MCF 10A (cell line): ENCODE measurements at regions not wholly inside any gene's neighbourhood (a gene's known extent, or its start where the extent isn't known, plus 50 kb on each side); places are given as distances from the start of the nearest gene placed in this dataset.

Experiments used
- BruUV-seq: library from RNA; stranded (reverse); fragments of 400-500 nt; replicated peaks from 2 replicates; lab custom pipeline; 2021; lab: Mats Ljungman, UMichigan
- CTCF ChIA-PET: fragments of 300-600 bp; sonication (Branson Sonifier 250); formaldehyde crosslinking; extraction: SDS; loops from one replicate; lab custom pipeline; 2021; ENCODE audit warnings: antibody characterized with exemption, inconsistent platforms; lab: Yijun Ruan, JAX
- POLR2A ChIA-PET: fragments of 300-600, 350-650 bp; sonication (Branson Sonifier 250); formaldehyde crosslinking; extraction: SDS; loops from one replicate; lab custom pipeline; 2020; ENCODE audit warnings: antibody characterized with exemption, inconsistent platforms; lab: Yijun Ruan, JAX
- DNase-seq: peaks from one replicate; pipeline ENCODE4 v3.0.0-alpha.2; 2018; ENCODE audit not compliant: unreplicated experiment
- H3K27ac Mint-ChIP-seq: one replicate; pipeline ENCODE4 v1.8.0; 2022; ENCODE audit warnings: mild to moderate bottlenecking, low read depth, mixed read lengths; ENCODE audit not compliant: unreplicated experiment
- H3K27me3 Mint-ChIP-seq: one replicate; pipeline ENCODE4 v1.8.0; 2022; ENCODE audit warnings: mixed read lengths; ENCODE audit not compliant: insufficient read depth, unreplicated experiment
- H3K36me3 Mint-ChIP-seq: one replicate; pipeline ENCODE4 v1.8.0; 2022; ENCODE audit warnings: mild to moderate bottlenecking, moderate library complexity, mixed read lengths; ENCODE audit not compliant: insufficient read depth, unreplicated experiment
- H3K4me1 Mint-ChIP-seq: one replicate; pipeline ENCODE4 v1.8.0; 2022; ENCODE audit warnings: mixed read lengths; ENCODE audit not compliant: insufficient read depth, unreplicated experiment
- H3K4me3 Mint-ChIP-seq: one replicate; pipeline ENCODE4 v1.8.0; 2022; ENCODE audit warnings: mild to moderate bottlenecking, moderate library complexity, mixed read lengths; ENCODE audit not compliant: unreplicated experiment
- H3K9me3 Mint-ChIP-seq: one replicate; pipeline ENCODE4 v1.8.0; 2022; ENCODE audit warnings: mixed read lengths; ENCODE audit not compliant: unreplicated experiment
- intact Hi-C: fragments of 100-400 bp; cut with micrococcal nuclease; formaldehyde crosslinking; loops from 2 replicates; pipeline ENCODE4 v1.14.1; 2022
- TF ChIP-seq, protein P1 (sequence below): fragments of 200-600 bp; IDR thresholded peaks from one replicate; pipeline ENCODE4 v1.8.0; 2022; ENCODE audit warnings: antibody characterized with exemption, mild to moderate bottlenecking; ENCODE audit not compliant: unreplicated experiment

DNA sequence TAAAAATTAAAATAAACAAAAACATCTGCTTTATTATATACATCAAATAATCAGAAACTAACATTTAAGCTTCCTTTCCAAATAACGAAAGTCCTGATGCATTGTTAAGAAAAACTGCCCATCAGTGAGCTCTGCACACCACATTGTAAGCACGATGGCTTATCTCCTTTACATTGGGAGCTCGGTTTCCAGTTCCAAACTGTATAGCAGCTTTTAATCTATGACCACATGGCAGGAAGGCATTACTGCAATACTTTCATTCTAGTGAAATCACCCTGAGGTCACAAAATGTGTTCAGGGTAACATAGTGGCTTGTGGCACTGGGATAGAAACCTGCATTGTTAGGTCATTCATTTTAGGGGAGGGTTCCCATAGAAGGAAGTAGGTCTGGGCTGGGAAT, 146.3 kb downstream of the ZNF22 start:
- TF ChIP-seq, protein P1, sequence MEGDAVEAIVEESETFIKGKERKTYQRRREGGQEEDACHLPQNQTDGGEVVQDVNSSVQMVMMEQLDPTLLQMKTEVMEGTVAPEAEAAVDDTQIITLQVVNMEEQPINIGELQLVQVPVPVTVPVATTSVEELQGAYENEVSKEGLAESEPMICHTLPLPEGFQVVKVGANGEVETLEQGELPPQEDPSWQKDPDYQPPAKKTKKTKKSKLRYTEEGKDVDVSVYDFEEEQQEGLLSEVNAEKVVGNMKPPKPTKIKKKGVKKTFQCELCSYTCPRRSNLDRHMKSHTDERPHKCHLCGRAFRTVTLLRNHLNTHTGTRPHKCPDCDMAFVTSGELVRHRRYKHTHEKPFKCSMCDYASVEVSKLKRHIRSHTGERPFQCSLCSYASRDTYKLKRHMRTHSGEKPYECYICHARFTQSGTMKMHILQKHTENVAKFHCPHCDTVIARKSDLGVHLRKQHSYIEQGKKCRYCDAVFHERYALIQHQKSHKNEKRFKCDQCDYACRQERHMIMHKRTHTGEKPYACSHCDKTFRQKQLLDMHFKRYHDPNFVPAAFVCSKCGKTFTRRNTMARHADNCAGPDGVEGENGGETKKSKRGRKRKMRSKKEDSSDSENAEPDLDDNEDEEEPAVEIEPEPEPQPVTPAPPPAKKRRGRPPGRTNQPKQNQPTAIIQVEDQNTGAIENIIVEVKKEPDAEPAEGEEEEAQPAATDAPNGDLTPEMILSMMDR = no peak
- no peak overlapping the region for H3K27ac Mint-ChIP-seq
- POLR2A ChIA-PET = no interaction called here
- intact Hi-C loops = no loop called here
- H3K9me3 Mint-ChIP-seq = no peaks in the 10 kb centered on the region
- DNase-seq = no peak
- BruUV-seq = no TSS peak
- no peaks in the 10 kb centered on the region for H3K36me3 Mint-ChIP-seq
- CTCF ChIA-PET = no interaction called here
- H3K27me3 Mint-ChIP-seq = no peaks in the 10 kb centered on the region
- no peaks in the 10 kb centered on the region for H3K4me1 Mint-ChIP-seq
- no peak overlapping the region for H3K4me3 Mint-ChIP-seq

DNA sequence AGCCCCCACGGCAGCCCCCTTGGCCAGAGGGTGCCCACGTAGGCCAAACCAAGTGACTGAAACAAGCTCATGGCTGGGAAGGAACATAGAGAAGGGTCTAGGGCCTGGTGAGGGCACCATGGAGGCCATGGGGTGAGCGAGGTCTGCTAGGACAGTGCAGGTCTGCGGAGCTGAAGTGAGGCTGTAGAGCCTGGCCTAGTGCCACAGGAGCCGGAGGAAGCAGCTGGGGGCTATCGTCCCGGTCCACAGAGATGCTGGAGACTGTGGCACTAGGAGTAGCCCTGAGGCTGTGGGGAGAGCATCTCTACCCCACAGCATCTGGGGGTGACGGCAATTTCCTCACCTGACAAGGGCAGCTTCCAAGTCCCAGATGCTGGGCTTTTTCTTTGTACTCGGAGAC, 150.3 kb downstream of the ZNF22 start:
- intact Hi-C loops = no loop called here

DNA sequence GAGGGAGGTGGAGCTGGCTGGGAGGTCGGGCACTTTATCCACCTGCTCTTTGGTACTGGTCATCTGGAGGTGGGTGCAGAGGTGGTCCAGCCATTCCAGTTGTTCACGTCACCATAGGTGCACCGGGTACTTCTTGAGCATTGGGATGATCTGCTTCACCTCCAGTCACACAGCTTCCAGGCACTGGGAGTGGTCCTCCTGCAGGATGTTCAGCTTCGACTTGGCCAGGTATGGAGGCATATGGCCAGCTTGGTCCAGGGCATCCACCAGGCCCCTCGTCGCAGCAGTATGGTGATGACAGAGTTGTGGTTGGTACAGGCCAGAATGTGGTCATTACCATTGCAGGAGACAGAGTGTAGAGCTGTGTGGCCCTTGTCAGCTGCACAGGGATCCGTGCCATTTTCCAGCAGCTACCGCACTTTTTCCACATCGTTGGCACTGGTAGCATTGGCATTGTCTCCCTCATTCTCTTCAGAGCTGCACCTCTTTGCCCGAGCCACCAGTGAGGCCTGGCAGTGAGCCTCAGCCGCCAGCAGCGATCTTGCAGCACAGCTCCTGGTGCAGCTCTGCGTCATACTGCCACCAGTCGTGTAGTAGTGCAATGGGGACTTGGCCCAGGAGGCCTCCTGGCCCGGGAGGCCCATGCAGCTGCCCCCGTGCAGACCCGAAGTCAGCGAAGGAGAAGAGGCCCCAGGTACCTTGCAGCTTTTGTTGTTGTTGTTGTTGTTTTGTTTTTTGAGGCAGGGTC, 150.9 kb downstream of the ZNF22 start:
- BruUV-seq = no TSS peak
- ChIA-PET POLR2A (interaction anchor here (0.7 kb wide), 1 partner anchor 61 kb away, joined by 3 read pairs; no protein-coding TSS in a partner anchor), CTCF (no interaction called here)
- TF ChIP-seq, protein P1 = no peak
- Mint-ChIP-seq H3K27me3 (no peaks in the 10 kb centered on the region), H3K4me3 (no peak overlapping the region), H3K27ac (peak overlapping the region; percentile 6), H3K36me3 (no peaks in the 10 kb centered on the region), H3K4me1 (no peaks in the 10 kb centered on the region), H3K9me3 (no peaks in the 10 kb centered on the region)
- intact Hi-C loops = no loop called here
- DNase-seq = no peak

More for the DNA sequence above, 150.3 kb downstream of the ZNF22 start:
- Mint-ChIP-seq H3K9me3 (no peaks in the 10 kb centered on the region), H3K4me1 (no peaks in the 10 kb centered on the region), H3K36me3 (no peaks in the 10 kb centered on the region), H3K27ac (no peak overlapping the region), H3K4me3 (no peak overlapping the region), H3K27me3 (no peaks in the 10 kb centered on the region)
- no peak for DNase-seq
- ChIA-PET CTCF (no interaction called here), POLR2A (interaction anchor here (0.6 kb wide), 1 partner anchor 81 kb away, joined by 3 read pairs; no protein-coding TSS in a partner anchor)
- BruUV-seq = no TSS peak
- TF ChIP-seq, protein P1 = no peak

DNA sequence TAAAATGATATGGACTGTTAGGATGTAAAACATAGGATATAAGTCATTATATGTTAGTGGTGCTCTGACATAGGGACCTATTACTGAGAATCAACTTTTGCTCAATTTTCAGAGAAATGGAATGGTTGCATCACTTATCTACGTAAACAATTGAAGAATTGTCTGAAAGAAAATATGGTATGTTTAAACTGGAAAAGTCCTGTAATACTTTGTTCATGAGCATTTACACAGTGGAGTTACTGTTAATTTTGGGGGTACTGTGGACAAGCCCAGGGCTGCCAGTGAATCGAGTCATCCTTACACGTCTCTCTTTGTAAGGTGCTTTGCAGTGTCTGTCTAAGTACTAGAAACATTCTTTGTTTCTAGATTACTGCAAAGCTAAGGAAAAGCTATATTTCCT, 152.0 kb downstream of the ZNF22 start:
- no TSS peak for BruUV-seq
- no peaks in the 10 kb centered on the region for H3K4me1 Mint-ChIP-seq
- H3K4me3 Mint-ChIP-seq = no peak overlapping the region
- DNase-seq = no peak
- TF ChIP-seq, protein P1 = no peak
- H3K9me3 Mint-ChIP-seq = no peaks in the 10 kb centered on the region
- no peaks in the 10 kb centered on the region for H3K36me3 Mint-ChIP-seq
- no peaks in the 10 kb centered on the region for H3K27me3 Mint-ChIP-seq
- peak overlapping the region; percentile 6 for H3K27ac Mint-ChIP-seq
- intact Hi-C loops = no loop called here
- ChIA-PET CTCF (no interaction called here), POLR2A (no interaction called here)
